ENCODE measurements at regions not wholly inside any gene's neighbourhood (a gene's known extent, or its start where the extent isn't known, plus 50 kb on each side); places are given as distances from the start of the nearest gene placed in this dataset.

GRCh38 chr9:90948156-90948555 lies 146.5 kb downstream of the SYK start:
- DNase-seq = no peak

DNA sequence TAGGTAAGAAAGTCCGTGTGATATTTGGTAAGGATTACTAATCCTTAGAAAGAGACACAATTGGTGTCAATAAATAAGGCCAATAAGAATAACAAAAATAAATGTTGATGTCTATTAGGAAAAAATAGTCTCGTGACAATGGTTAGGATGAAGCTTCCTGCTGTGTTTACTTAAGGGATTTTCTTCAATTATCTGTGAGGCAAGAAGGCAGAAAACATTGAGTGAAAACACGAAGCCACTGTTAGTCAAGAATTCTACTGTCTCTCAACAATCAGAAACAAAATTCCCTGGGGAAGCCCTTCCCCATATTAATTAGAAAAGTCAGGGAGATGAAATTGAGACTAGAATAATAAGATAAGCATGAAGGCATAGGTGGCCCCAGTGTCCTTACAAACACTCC lies 149.0 kb downstream of the SYK start:
- DNase-seq = no peak

DNA sequence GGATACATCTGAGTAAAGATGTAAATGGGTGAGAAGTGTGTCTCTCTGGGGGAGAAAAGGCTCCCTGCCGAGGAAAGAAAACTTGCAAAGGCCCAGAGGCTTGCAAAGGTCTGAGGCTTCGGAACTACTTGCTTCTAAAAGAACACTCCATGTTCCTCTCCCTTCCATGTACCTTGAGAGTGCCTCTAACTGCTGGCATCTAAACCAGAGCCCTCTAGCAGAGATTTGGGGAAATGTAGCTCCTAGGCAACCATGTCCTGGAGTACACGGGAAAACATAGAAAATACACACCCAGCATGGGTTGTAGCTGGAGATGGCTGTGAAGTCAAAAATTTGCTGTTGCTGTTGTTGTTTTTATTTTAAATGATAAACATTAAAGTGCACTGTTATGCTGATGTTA lies 151.6 kb downstream of the SYK start:
- DNase-seq = no peak

DNA sequence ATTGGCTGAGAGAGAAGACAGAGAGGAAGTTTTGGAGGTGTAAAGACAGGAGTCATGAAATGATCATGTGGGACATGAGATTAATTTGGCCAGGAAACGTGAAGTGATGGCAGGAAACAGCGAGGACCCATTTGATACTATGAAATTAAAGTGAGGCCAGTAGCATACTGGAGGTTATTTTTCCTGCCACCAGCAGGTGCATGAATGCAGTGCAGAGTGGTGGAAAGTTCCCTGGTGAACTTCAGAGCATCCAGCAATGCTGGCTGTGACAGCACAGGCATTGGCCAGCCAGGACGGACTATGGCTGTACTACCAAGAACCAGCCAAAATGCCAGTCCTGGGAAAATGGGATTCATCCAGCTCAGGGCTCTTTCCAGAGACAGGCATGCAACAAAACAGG lies 152.2 kb downstream of the SYK start:
- no peak for DNase-seq

DNA sequence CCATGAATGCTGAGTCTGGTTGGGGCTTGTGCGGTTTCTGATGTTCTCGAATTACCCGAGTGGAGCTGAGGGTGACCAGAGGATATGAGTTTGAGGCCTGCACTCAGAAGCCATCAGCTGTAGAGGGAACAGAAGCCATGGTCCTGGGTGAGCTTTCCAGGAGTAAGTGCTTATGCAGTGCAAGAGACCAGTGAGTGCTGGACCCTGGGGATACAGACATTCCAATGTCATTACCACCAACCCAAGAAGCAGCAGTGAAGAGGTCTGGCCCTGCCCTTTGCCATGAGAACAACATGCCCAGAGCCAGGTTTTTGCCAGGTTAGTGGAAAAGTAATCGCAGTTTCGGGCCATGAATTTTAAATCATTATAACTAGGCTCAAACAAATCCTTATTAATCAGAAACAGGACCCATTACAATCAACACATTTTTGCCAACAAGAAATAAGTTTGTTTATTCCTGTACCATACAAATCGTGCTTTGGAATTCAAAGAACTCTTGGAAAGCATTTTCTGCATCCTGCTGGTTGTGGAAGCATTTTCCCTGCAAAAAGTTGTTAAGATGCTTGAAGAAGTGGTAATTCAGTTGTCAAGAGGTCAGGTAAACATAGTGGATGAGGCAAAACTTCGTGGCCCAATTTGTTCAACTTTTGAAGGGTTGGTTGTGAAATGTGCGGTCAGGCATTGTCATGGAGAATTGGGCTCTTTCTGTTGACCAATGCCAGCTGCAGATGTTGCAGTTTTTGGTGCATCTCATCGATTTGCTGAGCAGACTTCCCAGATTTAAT lies 154.6 kb downstream of the SYK start:
- DNase-seq = no peak

DNA sequence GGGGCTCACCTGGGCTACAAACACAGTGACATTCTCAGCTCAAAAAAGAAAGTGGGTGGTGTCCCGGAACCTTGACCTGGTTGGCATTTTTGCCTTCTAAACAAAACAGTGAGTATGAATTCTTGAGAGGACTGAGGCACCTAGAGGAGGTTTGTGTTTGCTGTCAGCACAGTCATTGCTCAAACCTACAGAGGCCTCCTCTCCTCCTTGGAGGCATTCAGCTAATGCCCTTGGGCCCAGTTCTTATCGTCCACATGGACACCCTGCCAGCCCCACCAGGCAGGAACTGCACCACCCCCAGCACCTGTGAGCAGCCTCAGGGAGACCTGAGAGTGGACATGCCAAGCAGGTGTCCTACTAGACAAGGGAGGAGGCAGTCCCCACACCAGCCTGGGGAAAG lies 156.7 kb downstream of the SYK start:
- DNase-seq = no peak

GRCh38 chr9:90960941-90961340 lies 159.3 kb downstream of the SYK start:
- no peak for DNase-seq

DNA sequence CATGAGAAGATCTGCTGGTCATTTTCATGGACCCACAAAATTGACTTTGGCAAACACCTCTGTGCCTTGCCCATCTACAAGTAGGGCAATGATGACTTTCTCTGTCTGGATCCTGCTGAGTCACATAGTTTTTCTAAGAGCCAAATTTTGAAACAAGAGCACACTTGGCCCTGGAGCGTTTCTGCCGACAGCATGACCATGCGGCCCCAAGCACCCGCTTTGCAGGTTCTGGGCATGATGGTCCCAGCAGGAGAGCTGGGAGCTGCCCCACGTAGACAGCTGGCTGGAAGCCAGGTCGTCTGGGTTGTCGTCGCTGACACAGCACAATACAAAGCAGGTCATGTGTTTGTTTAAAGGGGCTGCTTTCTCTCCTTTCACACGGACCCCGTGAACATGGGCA lies 159.8 kb downstream of the SYK start:
- no peak for DNase-seq

DNA sequence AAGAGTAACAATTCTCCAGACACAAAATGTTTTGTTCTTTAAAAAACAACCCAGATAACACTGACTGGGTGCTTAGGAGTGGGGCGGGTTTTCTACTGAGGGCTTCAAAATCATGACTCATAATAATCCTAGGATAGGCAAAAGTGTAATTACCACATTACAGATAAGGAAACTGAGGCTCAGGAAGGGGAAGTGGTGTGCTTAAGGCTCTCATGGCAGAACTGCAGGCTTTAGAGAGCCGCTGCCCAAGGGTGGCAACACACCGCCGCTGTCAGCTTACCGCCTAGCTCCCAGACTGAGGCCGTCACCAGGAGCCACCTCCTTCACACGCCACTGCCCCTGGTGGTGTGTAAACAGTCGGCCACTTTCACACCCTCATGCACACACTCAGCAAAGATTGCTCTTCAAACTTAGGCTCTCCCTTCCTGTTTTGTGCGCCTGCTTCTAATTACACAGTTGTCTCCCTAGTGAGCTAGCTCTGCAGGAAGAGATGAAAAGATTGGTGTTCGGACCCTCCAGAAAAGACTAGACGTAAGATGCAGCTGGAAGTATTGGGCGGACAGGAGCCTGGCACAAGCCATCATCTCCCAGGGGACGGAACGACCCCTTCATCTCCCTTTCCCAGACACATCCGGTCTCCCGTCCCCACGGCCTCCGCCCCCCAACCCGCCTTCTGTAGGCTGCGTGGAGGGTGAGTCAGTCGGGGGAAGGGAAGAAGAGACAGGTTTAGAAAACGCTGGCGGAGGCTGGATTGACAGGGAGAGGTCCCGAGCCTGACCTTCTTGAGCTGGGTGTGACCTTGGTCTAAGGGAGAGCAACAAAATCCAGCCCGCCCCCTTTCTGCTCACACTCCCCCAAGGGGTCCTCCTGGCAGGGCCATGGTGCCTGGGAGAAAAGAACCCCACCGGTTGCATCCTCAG lies 162.7 kb downstream of the SYK start:
- no peak for DNase-seq

- DNase-seq = no peak
These were observed 163.8 kb downstream of the SYK start for GRCh38 chr9:90965226-90966030.

DNA sequence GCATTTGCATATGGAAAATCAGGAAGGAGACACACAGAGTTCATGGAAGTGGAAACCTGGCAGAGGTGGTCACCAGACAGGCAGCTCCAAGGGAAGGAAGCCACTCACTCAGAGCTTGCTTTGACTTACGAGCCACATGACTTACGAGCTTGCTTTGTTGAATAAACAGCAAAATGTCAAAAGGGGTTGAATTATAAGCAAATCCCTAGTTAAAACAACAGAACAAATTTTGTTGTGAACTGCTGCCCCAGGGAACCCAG lies 164.3 kb downstream of the SYK start:
- no peak for DNase-seq

DNA sequence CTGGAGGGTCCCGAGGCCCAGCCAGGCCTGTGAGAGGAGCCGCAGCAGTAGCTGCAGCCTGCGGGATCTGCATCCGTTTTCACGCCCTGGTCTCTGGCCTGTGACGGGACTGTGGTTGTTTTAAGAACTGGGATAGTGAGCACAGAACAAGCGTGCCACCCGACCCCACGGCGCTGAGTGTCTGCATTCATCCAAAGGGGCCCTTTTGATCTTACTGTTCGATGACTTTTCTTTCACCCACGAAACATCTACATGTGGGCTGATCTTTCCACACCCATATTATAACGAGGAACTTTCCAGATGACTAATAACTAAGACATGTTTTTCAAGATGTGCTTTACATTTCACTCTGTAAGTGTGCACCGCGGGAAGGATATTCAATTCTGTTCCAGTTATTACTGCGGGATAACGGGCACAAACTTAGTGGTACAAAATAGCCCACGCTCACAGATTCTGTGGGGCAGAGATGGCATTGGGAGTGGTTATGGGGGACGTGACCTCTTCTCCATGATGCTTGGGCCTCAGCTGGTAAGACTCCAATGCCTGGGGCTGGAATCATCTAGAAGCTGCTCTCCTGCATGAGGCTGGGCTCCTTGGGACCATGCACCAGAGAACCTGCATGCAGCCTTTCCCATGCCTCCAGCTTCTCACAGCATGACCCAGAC lies 165.0 kb downstream of the SYK start:
- no peak for DNase-seq

DNA sequence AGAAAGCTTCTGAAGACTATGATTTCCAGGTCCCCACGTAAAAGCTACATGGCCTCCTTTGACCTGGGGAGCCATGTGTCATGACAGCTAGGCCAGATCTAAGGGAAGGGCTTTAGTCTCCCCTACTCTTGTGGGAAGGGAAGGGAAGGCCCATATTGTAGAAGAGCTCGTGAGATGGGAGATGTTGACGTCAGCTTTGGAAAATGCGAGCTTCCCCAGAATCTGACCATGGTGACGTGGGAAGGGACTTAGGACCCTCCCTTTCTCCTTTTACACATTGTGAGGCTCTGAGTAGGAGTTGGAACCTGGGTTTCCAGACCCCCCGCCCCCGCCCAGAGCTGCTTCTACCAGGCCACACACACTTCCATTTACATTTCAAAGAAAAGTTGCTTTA lies 165.5 kb downstream of the SYK start:
- no peak for DNase-seq

DNA sequence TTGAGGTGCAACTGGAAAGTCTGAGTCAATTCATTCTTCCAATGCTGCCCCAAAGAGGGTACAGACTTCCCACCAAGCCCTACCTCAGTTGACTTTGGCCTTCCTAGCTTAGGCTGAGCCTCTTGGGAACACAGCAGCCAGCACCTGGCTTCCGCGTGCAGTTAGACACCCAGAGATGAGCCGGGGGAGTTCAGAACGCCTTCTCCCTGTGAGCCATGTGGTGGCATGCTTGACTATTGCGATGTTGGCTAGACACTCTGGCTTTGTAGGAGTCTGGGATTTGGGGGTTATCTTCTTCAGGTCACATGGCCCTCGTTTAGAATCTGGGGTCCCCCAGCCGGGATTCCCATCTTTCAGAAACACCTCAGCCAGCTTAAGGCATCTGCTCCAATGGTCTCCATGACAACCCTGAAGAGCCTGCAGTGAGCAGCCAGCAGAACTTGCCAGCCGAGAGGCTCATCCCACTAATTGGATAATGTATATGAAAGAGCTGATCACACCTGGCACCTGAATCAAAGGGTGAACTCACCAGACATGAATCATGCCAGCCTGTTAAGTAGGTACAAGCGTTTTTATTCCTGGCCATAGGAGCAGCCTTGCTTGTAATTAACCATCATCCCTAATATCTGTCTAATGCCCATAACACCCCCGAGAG lies 167.5 kb downstream of the SYK start:
- no peak for DNase-seq

DNA sequence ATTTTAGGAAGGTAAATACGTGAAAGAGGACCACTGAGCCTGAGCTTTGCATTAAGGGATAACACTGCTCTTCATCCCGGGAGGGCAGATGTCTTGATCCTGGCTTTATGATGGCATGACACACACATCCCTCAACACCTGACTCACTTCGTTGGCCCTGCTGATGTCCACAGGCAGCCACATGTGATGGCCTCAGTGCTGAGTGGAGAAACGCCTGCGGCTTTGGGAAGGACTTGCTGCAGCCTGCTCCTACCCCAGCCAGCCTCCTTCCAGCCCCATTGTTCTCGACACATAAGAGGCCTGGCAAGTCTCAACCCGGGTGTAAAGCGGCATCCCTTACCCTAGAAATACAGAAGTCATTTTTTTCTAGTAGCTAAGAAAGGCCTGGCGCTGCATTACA lies 169.0 kb downstream of the SYK start:
- DNase-seq = no peak

DNA sequence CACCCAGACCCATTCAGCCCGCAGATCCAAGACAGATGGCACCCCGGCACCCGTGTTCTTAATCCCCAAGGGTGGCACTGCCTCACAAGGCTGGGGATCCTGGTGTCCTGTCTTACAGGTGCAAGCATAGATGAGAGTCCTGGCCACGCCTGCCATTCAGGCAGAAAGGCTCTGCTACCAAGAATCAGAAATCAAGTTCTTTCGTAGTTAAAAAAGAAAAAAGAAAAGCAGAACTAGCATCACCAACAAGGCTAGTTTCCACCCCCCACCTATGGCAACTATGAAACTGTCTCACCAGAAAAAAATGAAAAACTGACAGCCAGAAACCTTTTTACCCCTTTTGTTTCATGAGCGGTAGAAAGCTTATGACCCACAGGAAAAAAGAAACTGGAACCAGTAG lies 170.4 kb downstream of the SYK start:
- no peak for DNase-seq

DNA sequence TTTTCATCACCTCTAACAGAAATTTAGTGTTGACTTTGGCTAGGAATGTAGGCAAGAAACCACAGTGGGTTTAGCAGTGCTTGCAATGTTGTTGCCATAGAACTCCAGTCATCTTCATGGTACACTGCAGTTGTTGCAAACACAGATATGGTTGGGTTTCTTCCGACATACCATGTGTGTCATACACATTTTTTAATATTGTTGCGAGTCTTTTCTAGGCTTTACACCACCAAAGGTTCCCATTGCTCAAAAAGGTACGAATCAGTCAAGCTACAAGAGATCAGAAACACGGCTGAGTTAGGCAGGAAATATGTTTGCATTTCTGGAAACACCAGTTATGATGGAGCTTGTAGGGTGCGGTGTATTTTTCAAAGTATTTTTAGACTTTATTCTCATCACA lies 172.4 kb downstream of the SYK start:
- peak; percentile 52 for DNase-seq

- DNase-seq = no peak
These were observed 173.1 kb downstream of the SYK start for GRCh38 chr9:90974643-90975245.

DNA sequence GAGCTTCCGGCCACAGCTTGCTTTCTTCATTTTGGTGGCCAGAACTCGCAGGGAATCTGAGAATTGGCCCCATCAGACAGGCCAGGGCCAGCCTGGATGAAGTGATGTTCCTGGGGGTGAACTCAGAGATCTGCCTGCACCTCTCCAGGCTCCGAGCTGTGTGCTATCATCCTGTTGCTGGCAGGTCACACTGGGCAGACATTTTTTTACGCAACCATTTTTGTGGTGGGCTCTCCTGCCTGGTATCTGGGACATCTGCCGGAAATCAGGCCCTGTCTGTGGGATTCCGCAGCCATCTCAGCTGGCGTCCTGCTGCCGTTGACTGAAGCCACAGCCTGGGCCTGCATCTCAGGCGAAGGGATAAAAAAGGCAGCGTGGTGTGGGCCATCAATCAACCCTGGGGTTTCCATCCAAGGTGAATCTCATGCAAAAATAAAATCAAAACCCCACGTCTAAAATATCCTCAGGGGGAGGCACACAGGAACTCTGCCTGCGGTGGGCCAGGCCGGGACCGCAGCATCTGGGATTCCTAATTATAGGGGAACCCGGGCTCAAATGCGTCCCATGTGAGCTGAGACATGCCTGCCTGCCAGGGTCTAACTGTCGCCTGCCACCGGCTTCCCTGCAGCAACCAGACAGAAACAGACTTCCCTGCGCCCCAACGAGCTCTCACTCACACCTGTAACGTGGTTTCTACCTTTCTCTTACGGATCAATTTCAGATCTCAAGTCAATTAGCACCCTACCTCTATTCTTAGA lies 174.3 kb downstream of the SYK start:
- DNase-seq = no peak

GRCh38 chr9:90979138-90979551 lies 177.5 kb downstream of the SYK start:
- no peak for DNase-seq

DNA sequence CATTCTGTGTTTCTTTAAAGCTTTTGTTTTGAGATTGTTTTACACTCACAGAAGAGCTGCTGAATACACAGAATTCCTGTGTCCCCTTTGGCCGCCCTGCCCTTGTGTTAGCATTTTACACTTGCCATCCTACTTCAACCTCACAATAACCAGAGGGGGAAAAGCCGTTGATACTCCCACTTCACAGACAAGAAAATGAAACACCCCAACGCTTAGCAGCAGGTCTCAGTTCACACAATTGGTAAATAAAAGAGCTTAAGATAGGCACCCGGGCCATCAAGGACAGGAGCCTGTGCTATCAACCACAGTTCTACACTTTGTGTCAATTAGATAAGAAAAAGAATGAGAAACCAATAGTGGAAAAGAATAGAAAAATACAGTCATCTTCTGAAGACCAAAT lies 178.0 kb downstream of the SYK start:
- DNase-seq = no peak

Data from amniotic stem cell (primary cell).